COLO829 (cell line): ENCODE measurements at regions not wholly inside any gene's neighbourhood (a gene's known extent, or its start where the extent isn't known, plus 50 kb on each side); places are given as distances from the start of the nearest gene placed in this dataset.

Experiments used
- DNase-seq: peaks from one replicate; pipeline ENCODE4 v3.0.0; 2012; ENCODE audit warnings: low spot score

DNA sequence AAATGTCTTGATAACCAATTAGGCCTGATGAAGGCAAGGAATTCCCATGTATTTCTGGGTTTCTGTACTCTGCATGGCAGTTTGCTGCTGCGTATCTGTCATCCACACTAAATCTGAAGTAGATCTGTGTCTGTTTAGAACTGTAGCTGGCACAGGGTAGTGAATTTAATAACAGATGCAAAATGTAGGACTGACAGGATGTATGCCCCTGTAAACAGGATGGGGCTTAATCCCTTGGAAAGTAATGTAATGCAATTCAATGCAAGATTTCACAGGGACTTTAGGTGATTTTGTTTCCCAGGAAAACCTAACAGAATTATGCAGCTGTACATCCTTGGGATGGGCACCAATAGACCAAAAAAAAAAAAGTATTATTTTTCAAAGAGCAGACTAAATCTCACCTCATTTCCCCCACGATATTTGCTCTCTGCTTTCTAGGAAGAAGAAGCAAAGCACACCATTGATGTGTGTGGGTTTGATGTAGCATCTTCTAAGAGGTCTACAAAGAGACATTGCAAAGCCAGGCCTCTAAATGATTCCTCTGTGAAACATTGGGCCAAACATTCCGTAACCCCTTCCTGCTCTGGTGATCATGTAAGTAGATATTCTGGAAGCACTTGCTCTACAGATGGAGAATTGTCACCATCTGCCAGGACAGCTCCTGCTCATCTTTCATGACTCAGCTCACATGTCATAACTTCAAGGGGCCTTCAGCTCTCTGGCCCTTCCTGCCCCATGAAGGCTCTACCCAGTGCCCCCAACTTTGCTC is 464.3 kb upstream of the RGMA start:
- no peak for DNase-seq

DNA sequence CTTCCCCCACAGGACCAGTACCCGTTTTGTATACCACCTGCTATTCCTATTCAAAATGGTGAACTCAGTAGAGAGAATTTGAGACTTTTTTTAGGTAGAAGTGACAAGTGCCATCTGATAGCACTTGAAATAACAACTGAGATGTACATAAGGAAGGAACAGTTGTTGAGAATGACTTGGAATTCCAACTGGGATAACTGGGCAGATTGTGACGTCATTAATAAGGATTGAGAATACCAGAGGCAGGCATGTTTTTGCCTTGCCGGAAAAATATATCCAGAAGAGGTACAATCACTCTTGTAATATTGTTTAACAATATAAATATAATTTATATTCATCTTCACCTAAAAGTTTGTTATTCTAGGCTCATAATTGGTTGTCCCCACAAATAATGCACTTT is 454.1 kb upstream of the RGMA start:
- no peak for DNase-seq

DNA sequence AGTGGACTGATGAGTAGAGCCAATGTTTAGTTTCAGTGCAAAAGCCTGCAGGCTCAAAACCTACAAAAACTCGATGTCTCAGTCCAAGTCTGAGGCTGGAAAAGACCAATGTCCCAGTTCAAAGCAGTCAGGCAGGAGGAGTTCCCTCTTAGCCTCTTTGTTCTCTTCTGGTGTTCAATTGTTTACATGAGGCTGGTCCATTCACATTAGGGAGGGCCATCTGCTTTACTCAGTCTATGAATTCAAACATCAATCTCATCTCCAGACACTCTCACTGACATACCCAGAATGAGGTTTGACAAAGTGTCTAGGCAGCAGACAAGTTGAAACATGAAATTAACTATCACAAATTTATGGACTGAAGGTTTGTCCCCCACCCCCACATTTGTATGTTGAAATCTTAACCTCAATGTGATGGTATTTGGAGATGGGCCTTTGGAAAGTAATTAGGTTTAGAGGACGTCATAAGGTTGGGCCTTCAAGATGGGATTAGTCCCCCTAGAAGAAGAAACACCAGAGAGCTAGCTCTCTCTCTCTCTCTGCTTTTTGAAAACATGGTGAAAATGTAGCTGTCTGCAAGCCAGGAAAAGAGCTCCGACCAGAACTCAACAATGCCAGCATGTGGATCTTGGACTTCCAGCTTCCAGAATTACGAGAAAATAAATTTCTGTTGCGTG is 438.5 kb upstream of the RGMA start:
- DNase-seq, result no peak

DNA sequence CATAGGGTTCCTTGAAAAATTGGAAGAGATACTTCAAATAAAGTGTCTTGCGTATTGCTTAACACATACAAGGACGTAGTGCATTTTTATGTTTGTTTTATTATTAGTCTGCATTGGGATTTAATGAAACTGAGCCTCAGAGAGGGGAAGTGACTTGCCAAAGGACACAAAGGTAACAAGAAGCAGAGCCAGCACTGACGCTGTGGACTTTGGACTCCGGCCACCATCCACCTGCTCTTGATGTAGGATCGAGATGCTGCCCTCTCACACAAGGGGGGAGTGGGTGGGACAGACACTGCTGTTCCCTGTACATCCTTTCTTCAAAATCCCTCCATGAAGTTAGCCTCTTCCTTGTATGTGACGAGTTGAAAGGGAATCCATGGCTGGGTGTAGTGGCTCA is 435.4 kb upstream of the RGMA start:
- no peak for DNase-seq

DNA sequence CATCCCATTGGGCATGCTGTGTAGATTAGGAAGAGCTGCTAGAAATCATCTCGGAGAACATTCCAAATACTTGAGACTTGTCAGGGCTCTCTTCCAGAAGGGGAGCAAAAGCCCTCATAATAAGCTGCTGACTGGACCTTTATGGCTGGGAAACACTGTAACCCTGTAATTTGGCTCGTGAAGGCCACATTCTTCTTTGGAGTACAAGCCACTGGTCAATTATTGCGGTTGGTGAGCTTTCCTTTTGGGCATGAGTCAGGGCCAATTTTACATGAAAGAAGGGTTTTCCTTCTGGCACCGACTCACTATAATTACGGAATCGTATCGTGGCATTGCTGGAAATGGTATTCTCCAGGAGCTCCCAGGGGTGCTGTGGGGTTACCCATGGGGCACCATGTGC is 434.5 kb upstream of the RGMA start:
- no peak for DNase-seq

DNA sequence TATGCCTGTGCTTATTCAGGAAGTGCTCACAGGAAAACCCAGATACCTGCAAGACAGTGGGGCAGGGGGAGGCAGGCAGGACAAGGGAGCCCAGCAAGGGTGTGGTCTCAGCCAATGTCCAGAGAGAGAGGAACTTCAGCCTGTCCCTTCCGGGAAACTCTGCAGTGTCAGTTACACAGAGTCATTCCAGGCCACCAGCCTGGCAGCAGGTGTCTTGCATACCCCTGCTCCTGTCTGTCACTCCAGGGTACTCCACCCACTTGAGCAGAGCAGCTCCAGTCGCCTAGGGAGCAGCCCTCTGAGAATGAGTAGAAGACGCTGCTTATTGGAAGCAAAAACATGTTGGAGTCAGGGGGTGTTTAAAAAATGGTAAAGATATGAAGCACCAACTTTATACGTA is 431.2 kb upstream of the RGMA start:
- no peak for DNase-seq

DNA sequence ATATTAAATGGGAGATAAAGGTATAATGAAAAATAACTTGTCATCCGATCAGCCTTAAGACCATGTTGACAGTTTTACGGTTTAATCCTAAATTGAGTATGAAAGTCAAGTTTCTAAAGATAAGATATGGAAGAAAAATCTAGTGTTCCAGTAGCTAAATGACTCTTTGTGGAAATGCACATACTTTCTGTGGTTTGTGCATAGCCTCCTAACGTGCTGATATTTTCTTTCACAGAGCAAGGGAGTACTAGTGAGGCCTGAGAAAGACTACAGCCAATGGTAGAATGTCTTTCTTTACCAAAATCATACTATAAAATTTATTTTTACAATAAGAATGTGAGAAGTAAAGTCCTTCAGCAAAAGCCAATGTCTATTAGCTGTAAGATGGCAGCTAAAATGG is 430.6 kb upstream of the RGMA start:
- no peak for DNase-seq

DNA sequence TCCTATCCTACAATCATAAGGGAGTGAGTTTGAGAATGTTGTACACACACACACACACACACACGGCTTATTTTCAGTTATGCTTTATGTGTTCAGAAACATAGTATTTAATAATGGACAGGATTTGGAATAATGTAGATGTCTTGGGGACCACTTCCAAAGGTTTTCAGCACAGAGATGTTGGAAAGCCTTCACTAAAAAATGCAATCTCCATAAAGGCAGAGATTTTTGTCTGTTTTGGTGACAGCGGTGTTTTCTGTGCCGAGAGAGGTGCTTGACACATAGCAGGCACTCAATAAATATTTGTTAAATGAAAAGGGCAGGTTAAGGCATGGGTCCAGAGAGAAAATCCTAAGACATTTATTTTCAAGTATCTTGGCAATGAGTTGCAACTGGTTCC is 428.2 kb upstream of the RGMA start:
- DNase-seq, result no peak

DNA sequence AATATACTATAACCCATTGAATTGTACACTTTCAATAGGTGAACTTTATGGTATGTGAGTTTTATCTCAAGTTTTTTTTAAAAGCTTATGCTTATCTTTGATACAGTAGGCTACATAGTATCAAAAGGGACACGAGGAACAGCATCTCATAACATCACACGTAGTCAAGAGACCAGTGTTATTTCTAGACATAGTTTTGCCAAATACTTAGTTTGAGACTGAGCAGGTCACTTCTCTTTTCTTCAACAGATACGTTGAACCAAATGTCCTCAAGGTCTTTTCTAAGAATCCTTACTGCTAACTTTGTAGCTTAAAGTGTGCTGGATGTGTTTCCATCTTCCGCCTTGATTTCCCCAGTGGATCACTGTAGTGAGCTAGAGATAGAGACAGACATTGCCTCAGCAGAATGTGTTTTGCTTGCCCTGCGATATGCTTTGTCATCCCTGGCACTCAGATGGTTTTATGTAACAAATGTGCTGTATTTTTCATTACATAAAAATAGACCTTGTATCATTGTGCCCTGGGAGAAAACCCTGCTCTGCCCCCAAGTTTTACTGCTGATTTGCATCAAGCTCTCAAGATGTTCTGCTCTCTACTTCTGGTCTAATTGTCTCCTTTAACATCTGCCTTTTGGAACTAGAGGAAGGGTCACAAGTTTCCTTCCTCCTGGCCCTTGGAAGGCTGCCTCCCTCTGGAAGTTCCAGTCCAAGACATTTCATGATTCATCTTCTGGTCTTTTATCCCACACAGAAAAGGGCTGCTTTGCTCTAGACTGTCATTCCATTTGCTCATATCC is 426.4 kb upstream of the RGMA start:
- DNase-seq, result no peak

DNA sequence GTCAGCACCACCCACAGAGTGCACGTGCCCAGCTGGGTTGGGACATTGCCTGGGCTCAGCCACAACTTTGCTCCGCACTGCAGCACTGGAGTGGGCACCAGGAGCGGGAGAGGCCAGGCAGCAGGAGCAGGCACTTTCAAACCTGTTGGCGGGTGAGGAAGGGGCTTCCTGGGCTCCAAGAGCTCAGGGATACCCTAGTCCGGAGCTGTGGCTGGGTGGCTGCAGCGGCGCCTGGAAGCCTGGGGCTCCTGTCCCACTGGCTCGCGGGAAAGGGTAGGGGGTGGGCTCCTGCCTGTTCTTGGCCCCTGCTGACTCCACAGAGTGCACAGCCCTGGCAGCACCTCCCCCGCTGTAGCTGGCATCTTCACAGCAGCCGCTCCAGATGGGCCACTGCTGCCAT is 417.6 kb upstream of the RGMA start:
- no peak for DNase-seq

DNA sequence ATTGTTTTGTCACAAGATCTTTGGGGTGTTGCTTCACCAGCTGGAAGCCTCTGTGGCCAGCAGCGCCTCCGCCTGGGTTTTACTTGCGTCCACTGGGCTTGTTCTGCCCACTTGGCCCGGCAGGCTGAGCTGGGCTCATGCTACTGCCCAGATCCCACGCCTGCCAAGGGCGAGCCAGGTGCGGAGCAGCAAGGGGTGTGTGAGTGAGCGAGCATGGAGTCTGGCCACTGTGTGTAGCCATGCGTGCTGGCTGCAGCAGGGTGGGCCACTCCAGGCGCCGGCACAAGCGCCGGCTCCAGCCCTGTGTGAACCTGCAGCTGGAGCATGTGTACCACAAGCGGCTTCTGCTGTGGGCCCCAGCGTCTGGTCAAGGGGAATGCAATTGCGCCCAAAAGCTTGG is 416.5 kb upstream of the RGMA start:
- no peak for DNase-seq

DNA sequence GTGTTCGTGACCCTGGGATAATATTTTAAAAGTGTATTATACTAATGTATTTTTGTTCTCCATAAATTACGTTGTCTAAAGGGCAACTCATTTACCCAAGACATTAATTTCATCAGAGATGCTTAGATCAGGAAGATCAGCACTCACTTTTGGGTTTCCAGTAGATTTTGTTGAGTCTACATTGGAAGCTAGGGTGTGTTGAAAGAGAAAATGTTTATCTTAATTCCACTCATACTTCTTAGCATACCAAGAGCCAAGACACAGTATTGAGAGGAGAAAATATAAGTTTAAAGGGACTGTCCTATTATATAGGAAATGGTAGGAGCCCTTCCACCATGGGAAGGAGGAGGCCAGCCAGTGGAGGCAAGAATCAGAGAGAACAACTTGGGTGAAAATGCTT is 412.9 kb upstream of the RGMA start:
- DNase-seq, result no peak

DNA sequence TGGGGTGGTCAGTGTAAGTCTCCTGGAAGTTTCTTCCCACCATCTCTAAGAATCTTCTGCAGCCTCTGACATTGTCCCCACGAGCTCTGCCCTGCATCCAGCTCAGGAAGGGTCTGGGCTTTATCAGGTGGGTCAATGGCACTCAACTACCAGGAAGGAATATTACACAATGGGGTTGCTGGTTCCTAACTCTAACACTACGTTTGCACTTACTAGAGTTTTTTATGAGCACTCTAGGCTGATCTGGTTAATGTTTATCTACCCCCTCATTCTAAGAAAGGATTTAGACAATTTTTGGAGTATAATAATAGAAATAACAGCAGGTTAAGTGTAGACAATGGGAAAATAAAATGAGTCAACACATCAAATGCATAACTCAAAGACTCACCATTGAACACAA is 411.1 kb upstream of the RGMA start:
- DNase-seq, result no peak

DNA sequence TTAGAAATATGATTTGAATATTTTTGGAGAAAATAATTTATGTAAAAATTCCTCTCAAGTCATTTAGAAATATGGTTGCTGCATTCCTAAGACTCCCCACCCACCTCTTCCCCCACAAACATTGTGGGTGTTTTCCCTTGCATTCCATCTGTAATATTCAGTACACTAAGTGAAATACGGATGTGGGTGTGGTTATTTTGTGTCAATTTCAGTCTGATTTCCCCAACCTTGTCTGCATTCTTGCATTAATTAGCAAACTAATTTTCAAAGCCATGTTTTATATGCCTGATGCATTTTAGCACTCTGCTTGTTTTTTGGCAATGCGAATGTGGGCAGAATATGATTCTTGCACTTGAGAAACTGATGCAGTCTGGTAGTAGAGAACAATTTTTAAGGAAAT is 408.3 kb upstream of the RGMA start:
- no peak for DNase-seq

DNA sequence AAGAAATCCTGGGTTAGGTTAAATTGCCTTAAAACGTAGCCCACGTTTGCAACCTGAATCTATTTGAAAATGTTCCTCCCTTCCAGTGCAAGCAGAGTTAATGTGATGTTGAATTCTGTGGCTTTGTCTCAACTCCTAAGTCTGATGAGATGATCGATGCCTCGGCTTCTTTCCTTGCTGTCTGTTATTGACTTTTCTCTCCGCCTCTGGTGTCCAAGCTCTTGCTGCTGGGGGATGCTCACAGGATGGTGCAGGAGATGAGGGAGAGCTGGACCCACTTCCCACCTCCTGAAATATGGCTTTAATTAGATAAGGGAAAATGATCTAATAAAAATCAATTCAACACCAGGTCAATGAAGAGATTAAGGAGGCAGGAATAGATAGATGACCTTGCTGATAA is 407.9 kb upstream of the RGMA start:
- no peak for DNase-seq

DNA sequence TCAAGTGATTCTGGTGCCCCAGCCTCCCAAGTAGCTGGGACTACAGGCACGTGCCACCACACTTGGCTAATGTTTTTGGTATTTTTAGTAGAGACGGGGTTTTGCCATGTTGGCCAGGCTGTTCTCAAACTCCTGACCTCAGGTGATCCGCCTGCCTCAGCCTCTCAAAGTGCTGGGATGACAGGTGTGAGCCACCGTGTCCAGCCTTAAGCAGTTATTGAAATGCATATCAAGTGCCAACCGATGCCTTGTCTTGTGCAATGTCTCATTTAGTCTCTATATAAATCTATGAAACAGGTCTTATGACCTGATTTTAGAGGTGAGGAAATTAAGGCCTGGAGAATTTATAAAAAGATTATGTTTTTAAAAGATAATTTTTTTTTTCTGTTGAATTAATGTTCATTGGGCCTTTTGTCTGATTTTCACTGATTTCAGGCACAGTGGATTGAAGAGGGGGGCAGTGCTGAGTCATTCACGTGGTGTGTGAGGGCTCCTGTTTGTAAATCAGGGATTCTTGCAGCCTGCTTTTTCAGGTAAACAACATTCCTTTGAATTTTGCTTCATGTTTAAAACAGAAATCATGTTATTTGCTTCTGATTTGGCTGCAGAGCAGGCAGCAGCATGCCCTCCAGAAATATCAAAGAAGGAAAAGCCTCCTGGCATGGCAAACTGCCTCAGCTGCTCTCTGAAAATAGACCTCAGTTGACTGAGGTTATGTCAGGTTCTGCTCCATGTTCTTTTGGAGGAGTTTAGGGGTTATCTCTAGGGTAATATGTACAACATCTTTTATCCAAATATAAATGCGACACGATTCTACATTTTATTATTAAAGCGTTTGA is 407.0 kb upstream of the RGMA start:
- DNase-seq, result no peak

DNA sequence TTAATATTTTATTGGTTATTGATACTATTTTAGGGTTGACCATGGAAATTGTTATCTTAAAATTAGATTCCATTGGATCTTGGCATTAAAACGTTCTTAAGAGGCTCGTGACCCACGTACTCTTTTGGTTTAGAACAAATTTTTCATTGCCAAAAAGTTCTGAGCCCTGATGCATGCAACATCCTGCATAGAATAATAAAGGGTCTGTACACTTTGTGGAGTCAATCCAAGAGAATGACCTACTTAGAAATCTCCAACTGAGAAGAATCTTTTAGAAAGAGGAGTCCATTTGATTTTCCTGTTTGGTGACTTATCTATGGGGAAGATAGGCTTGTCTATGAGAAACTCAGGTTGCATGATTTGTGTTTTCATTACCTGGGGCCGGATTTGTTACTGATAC is 404.2 kb upstream of the RGMA start:
- no peak for DNase-seq

DNA sequence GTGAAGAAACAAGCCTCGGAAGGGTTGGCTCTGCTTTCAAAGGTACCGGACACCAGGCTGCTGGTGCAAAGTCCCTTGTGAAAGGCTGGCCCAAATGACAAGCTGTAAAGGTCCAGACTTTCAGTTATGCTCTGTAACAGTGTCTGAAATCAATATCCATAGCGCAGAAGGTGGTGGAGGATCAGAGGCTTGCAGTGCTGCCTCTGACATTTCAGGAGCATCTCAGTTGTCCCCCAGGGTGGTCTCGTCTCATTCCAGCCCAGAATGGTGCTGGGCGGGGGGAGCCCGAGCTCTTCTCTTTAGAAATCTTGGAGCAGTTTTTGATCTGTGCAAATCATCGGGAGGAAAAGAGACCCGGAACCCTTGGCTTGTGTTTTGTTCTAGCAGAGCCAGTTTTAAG is 402.3 kb upstream of the RGMA start:
- no peak for DNase-seq

DNA sequence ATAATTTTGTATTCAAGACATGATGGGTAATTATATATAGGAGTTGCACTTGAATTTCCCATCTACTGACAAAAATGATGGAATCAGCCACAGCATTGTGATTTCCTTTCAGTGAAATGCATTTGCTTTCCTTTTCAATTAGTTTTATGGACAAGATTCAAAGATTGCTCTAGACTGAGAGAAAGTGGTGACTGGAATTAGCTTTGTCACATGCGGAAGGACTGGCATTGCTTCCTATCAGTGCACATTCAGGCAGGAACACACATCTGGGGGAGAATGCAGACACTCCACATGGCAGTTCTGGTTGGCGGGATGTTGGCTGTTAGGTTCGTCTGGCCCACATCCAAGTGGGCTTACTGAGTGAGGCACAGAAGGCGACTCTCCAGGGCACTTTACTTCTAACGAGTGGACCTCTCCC is 399.3 kb upstream of the RGMA start:
- DNase-seq, result no peak

DNA sequence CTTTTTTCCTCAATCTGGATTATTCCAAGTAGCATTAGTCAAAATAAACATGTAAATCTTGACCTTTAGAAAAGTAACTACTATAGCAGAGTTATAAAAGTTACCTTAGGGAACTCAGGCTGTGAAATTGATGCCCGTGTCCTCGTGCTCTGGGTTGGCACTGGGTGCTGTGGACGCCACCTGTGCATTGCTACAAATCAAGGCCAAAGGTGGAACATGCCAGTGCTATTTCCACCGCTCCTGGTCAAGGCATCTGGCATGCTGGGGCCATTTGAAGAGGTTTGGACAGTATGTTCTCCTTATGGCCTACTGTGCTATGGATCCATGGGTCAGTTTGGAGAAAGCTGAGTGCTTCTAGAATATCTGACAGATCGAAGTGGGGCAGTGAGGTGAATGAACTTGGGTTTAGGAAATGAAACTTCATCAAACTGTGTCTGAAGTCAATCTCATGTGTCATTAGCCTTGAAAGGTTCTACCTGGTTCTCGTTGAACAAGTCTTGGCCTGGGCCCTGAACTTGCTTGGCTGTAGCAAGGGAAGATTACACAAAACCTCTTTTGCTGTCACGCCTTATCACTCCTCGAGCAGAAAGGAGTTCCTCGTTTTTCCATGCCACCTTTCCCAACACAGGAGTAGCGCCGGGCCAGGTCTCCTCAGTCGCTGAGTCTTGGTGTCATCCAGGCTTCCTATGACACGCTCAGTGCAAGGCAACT is 397.6 kb upstream of the RGMA start:
- DNase-seq, result no peak

DNA sequence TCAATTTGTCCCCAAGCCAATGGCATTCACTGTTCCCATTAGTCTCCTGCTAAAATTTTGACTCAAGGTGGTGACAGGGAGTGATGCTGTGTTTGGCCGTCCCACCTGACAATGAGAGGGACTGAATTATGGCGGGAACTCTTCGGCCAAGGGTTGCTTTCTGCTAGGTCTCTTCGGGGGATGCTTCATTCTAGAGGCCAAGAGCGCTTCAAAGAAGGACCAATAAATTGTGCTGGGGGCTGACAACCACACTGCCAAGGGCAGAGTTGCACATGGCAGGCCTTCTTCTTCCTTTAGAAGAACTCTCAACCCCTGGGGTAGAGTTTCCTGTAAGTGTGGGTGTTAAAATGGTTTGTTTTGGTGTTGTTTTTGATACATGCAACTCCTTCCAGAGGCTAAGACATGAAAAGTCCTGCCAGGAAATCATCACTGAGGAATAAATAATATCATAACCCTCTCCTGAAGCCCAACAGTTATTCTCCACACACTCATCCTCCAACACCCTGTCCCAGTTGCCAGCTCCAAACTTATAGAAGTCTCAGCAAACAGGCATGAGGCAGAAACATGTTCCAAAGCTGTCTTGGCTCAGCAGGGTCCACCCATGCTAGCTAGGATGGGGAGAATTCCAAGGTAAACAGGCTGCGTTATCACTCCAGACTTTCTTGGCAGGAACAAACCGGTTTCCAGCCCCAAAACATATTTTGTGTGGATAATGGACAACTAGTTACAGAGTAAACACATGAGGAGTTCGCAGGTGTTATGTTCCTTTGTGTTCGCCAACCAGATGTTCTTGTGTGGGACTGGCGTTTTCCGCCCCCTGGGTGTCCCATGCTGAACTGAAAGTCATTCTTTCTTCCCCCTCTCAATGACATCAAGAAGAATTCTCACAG is 396.7 kb upstream of the RGMA start:
- DNase-seq, result no peak
